OCI-LY1 (cell line): ENCODE measurements at regions not wholly inside any gene's neighbourhood (a gene's known extent, or its start where the extent isn't known, plus 50 kb on each side); places are given as distances from the start of the nearest gene placed in this dataset.

Experiments
- H2AFZ ChIP-seq: fragments of 200-600 bp; sonication (generic), shearing (Covaris generic); 2 replicates; pipeline ENCODE4 v1.6.0; 2014; ENCODE audit warnings: antibody characterized with exemption, mild to moderate bottlenecking, low read length
- H3F3A ChIP-seq: fragments of 200-600 bp; sonication (generic), shearing (Covaris generic); 2 replicates; pipeline ENCODE4 v1.6.0; 2014; ENCODE audit warnings: mild to moderate bottlenecking, antibody characterized with exemption, low read length, moderate library complexity; ENCODE audit not compliant: insufficient read depth
- H3K27ac ChIP-seq: fragments of 200-600 bp; sonication (generic); 2 replicates; pipeline ENCODE4 v1.5.1; 2014; ENCODE audit warnings: low read length, mixed run types, mild to moderate bottlenecking, low read depth; ENCODE audit not compliant: poor library complexity, severe bottlenecking
- H3K27me3 ChIP-seq: fragments of 200-600 bp; sonication (generic); 2 replicates; pipeline ENCODE4 v1.6.0; 2014; ENCODE audit warnings: antibody characterized with exemption, mild to moderate bottlenecking, low read length, moderate library complexity; ENCODE audit not compliant: insufficient read depth
- H3K36me3 ChIP-seq: fragments of 200-600 bp; sonication (generic); 2 replicates; pipeline ENCODE4 v1.6.1; 2014; ENCODE audit warnings: mild to moderate bottlenecking, antibody characterized with exemption, low read length, moderate library complexity, mixed read lengths; ENCODE audit not compliant: insufficient read depth
- H3K4me1 ChIP-seq: fragments of 200-600 bp; sonication (generic); 2 replicates; pipeline ENCODE4 v1.5.1; 2014; ENCODE audit warnings: mild to moderate bottlenecking, low read length, moderate library complexity; ENCODE audit not compliant: insufficient read depth, severe bottlenecking
- H3K4me2 ChIP-seq: fragments of 200-600 bp; sonication (generic), shearing (Covaris generic); 2 replicates; pipeline ENCODE4 v1.6.1; 2014; ENCODE audit warnings: low read length
- H3K4me3 ChIP-seq: fragments of 200-600 bp; sonication (generic); 2 replicates; pipeline ENCODE4 v1.5.1; 2014; ENCODE audit warnings: low read length, low read depth, mild to moderate bottlenecking, mixed read lengths; ENCODE audit not compliant: poor library complexity, severe bottlenecking
- H3K79me2 ChIP-seq: fragments of 200-600 bp; shearing (Covaris generic); 2 replicates; pipeline ENCODE4 v1.6.1; 2016; ENCODE audit warnings: mixed run types, low read length, mixed read lengths; ENCODE audit not compliant: insufficient read depth
- H3K9ac ChIP-seq: fragments of 200-600 bp; sonication (generic), shearing (Covaris generic); 2 replicates; pipeline ENCODE4 v1.6.1; 2014; ENCODE audit warnings: mild to moderate bottlenecking, low read length, mixed read lengths
- H3K9me2 ChIP-seq: fragments of 200-600 bp; sonication (generic), shearing (Covaris generic); 2 replicates; pipeline ENCODE4 v1.6.1; 2014; ENCODE audit warnings: low read depth, mild to moderate bottlenecking, low read length, mixed read lengths
- H3K9me3 ChIP-seq: fragments of 200-600 bp; shearing (Covaris generic); 2 replicates; pipeline ENCODE4 v1.6.1; 2014; ENCODE audit warnings: low read length, mixed read lengths
- H4K20me1 ChIP-seq: fragments of 200-600 bp; sonication (generic), shearing (Covaris generic); 2 replicates; pipeline ENCODE4 v1.6.0; 2016; ENCODE audit warnings: mild to moderate bottlenecking, low read length; ENCODE audit not compliant: insufficient read depth
- CTCF ChIP-seq: fragments of 200-600 bp; sonication (generic), shearing (Covaris generic); IDR thresholded peaks from 2 replicates; pipeline ENCODE4 v1.5.1; 2017; ENCODE audit warnings: mild to moderate bottlenecking, antibody characterized with exemption, low read length, moderate library complexity, mixed read lengths
- EZH2 ChIP-seq: fragments of 200-600 bp; sonication (generic), shearing (Covaris generic); IDR thresholded peaks from 2 replicates; pipeline ENCODE4 v1.8.0; 2017; ENCODE audit warnings: borderline replicate concordance, mixed run types, mild to moderate bottlenecking, antibody characterized with exemption, low read length, moderate library complexity, mixed read lengths

DNA sequence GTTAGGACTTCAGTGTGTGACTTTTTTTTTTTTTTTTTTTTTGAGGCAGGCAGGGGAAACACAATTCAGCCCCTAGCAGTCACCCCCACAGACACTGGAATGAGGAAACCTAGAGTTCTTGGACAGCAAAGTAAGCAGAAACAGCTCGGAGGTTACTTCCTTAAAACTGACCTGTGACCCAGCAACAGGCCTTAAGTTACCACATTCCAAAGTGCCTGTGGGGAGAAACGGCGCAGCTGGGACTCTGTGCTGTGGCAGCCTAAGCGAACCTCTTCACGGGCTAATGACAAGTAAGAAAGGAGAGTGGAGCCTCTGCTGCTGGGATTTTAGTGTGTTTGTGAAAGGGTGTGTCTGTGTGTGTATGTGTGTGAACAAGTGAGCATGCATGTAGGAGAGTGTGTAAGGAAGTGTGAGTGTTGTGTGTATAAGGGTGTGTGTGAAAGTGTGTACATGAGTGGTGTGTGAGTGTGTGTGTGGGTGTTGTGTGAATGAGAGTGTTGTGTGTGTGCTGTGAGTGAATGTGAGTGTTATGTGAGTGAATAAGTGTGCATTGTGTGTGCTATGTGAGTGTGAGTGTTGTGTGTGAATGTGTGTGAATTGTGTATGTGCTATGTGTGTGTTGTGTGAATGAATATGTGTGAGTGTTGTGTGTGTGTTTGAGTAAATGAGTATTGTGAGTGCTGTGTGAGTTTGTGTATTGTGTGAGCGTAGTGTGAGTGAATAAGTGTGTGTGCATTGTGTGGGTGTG lies 180.8 kb downstream of the BRINP2 start:
- no peak overlapping the region for H3K4me2 ChIP-seq
- no peaks in the 10 kb centered on the region for H3K79me2 ChIP-seq
- H3K9ac ChIP-seq, result no peak overlapping the region
- no peaks in the 10 kb centered on the region for H3K9me2 ChIP-seq
- H3K27ac ChIP-seq, result no peak overlapping the region
- TF ChIP-seq CTCF, result no peak
- TF ChIP-seq EZH2, result no peak
- H3K4me1 ChIP-seq, result no peaks in the 10 kb centered on the region
- H3K36me3 ChIP-seq, result no peaks in the 10 kb centered on the region
- no peaks in the 10 kb centered on the region for H3F3A ChIP-seq
- no peaks in the 10 kb centered on the region for H3K9me3 ChIP-seq
- H3K4me3 ChIP-seq, result no peak overlapping the region
- H4K20me1 ChIP-seq, result no peaks in the 10 kb centered on the region
- H2AFZ ChIP-seq, result no peak overlapping the region
- H3K27me3 ChIP-seq, result no peaks in the 10 kb centered on the region

DNA sequence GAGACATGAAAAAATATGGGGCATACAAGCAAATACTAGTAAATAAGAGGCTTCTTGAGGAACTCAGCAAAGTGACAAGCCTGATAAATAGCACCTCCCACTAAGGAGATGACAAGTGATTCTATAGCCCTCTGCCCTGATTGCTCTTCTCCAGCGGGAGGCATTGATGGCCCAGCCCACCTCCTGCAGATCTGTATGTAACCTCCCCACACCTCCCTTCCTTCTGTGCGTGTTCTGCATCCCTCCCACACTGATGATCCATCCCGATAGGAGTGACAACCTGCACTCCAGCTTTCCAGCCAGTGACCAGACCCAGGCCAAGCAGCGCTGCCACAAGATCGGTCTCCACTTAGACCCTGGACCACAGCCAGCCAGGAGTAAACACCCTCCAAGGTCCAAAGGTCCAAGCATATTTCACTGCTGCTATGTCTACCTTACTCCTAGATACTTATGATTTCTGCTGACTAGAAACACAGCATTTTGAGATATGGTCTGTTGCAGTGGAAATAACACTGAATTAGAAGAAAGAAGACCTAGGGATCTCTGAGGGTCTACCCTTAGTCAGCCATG lies 176.1 kb downstream of the BRINP2 start:
- Histone ChIP-seq H2AFZ (no peak overlapping the region), H3K79me2 (no peaks in the 10 kb centered on the region), H3K27me3 (no peaks in the 10 kb centered on the region), H3K36me3 (no peaks in the 10 kb centered on the region), H3K4me3 (no peak overlapping the region), H3K4me1 (no peaks in the 10 kb centered on the region), H3F3A (no peaks in the 10 kb centered on the region), H4K20me1 (no peaks in the 10 kb centered on the region), H3K27ac (no peak overlapping the region), H3K9ac (no peak overlapping the region), H3K4me2 (no peak overlapping the region), H3K9me3 (no peaks in the 10 kb centered on the region), H3K9me2 (no peaks in the 10 kb centered on the region)
- TF ChIP-seq CTCF (no peak), EZH2 (no peak)

GRCh38 chr1:177343445-177343844 lies 172.7 kb downstream of the BRINP2 start:
- Histone ChIP-seq H3K9me2 (no peaks in the 10 kb centered on the region), H3K9me3 (no peaks in the 10 kb centered on the region), H3K27me3 (no peaks in the 10 kb centered on the region), H3K4me2 (no peak overlapping the region), H3F3A (no peaks in the 10 kb centered on the region), H4K20me1 (no peaks in the 10 kb centered on the region), H3K79me2 (no peaks in the 10 kb centered on the region), H2AFZ (no peak overlapping the region), H3K4me3 (no peak overlapping the region), H3K9ac (no peak overlapping the region), H3K4me1 (no peaks in the 10 kb centered on the region), H3K36me3 (no peaks in the 10 kb centered on the region), H3K27ac (no peak overlapping the region)
- TF ChIP-seq EZH2 (no peak), CTCF (no peak)
